ENCODE measurements at regions not wholly inside any gene's neighbourhood (a gene's known extent, or its start where the extent isn't known, plus 50 kb on each side); places are given as distances from the start of the nearest gene placed in this dataset.
"Not testable (repeated sequence)": the region's sequence is repeated elsewhere in the genome, so short reads cannot be mapped to it uniquely, and the experiment has no call there.

DNA sequence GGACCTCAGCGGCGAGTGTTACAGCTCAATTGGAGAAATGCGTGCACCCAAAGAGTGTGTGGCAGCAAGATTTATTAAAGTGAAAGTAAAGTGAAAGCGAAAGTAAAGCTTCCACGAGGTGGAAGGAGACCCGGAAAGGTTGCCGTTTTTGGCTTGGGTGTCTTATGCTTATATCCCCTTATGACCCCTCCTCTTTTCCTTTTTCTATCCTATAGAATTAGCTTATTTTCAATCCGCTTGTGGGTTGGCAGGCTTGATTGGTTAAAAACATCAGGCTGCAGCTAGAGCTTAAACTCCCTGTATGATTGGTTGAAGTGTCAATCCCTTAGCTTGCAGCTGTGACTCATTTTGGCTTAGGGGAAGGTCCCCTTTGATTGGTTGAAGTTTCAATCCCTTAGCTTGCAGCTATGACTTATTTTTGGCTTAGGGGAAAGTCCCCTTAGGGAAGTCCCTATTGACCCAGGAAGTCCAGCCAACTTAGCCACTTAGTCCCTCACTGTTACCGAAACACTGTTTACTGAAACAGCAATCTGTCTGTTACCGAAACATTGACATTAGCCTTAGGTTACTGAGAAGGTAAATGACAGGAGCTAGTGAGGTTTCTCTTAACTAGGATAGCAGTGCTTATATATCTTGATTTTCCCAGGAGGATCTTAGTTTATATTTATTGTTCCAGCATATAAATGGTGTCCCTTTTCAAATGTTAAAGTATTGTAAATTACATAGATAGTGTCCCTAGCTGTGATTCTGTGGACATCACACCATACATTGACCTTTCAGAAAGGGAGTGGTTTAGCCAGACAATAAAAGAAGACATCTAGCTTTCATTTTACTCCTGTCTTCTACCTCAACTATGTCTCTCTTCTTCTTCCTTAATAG is 575.8 kb downstream of the DACH1 start:
- peak overlapping the region in 1 of 2 donors; percentile 43 for H3K4me3 ChIP-seq (replicated peaks in 1 of 2; ENCODE audit: low read depth in 2 of 2, low read length in 2 of 2)
- DNase-seq (ENCODE audit: low read depth in 2 of 2): peak; percentile 3 to 81
- TF ChIP-seq, protein P1, sequence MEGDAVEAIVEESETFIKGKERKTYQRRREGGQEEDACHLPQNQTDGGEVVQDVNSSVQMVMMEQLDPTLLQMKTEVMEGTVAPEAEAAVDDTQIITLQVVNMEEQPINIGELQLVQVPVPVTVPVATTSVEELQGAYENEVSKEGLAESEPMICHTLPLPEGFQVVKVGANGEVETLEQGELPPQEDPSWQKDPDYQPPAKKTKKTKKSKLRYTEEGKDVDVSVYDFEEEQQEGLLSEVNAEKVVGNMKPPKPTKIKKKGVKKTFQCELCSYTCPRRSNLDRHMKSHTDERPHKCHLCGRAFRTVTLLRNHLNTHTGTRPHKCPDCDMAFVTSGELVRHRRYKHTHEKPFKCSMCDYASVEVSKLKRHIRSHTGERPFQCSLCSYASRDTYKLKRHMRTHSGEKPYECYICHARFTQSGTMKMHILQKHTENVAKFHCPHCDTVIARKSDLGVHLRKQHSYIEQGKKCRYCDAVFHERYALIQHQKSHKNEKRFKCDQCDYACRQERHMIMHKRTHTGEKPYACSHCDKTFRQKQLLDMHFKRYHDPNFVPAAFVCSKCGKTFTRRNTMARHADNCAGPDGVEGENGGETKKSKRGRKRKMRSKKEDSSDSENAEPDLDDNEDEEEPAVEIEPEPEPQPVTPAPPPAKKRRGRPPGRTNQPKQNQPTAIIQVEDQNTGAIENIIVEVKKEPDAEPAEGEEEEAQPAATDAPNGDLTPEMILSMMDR (IDR thresholded peaks at IDR 0.05; ENCODE audit: low read depth, low read length): no peak

DNA sequence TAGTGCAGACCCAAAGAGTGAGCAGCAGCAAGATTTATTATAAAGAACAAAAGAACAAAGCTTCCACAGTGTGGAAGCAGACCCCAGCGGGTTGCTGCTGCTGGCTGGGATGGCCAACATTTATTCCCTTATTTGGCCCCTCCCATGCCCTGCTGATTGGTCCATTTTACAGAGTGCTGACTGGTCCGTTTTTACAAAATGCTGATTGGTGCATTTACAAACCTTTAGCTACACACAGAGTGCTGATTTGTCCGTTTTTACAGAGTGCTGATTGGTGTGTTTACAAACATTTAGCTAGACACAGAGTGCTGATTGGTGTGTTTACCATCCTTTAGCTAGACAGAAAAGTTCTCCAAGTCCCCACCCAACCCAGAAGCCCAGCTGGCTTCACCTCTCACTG is 577.0 kb downstream of the DACH1 start:
- H3K4me3 ChIP-seq (replicated peaks in 1 of 2; ENCODE audit: low read depth in 2 of 2, low read length in 2 of 2); DNase-seq (ENCODE audit: low read depth in 2 of 2): not testable (repeated sequence)

DNA sequence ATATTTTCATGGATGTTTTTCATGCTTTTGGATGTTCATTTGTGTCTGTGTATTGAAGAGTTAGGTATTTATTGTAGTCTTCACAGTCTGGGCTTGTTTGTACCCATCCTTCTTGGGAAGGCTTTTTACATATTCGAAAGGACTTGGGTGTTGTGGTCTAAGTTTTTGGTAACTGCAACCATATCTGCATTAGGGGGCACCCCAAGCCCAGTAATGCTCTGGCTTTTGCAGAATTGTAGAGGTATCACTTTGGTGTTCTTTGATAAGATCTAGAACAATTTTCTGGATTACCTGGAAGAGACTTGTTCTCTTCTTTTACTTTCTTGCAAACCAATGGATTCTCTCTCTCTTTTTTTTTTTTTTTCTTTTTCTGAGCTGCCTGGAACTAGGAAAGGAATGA is 581.3 kb downstream of the DACH1 start:
- TF ChIP-seq, protein P1 (IDR thresholded peaks at IDR 0.05; ENCODE audit: low read depth, low read length): no peak
- DNase-seq (ENCODE audit: low read depth in 2 of 2): peak in 1 of 2 donors; percentile 7
- no peak overlapping the region for H3K4me3 ChIP-seq (replicated peaks in 1 of 2; ENCODE audit: low read depth in 2 of 2, low read length in 2 of 2)

DNA sequence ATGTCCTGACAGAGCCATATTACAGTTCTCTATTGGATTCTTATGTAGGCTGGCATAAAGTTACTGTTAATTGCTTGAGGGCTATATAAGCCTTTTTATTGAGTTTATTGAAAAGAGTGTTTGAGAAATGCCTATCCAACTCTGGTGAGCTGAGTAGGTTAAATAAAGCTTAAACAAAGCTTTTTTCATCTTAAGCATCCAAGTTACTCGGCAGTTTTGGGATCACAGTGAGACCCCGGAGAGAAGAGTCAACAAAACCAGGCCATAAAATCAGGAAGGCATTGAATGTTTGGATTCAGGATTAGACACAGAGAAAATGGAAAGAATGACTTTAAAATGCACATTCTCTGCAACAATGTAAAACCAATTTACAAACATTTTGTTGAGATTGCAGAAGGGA is 588.5 kb downstream of the DACH1 start:
- H3K4me3 ChIP-seq (replicated peaks in 1 of 2; ENCODE audit: low read depth in 2 of 2, low read length in 2 of 2): no peak overlapping the region
- TF ChIP-seq, protein P1 (IDR thresholded peaks at IDR 0.05; ENCODE audit: low read depth, low read length): no peak

DNA sequence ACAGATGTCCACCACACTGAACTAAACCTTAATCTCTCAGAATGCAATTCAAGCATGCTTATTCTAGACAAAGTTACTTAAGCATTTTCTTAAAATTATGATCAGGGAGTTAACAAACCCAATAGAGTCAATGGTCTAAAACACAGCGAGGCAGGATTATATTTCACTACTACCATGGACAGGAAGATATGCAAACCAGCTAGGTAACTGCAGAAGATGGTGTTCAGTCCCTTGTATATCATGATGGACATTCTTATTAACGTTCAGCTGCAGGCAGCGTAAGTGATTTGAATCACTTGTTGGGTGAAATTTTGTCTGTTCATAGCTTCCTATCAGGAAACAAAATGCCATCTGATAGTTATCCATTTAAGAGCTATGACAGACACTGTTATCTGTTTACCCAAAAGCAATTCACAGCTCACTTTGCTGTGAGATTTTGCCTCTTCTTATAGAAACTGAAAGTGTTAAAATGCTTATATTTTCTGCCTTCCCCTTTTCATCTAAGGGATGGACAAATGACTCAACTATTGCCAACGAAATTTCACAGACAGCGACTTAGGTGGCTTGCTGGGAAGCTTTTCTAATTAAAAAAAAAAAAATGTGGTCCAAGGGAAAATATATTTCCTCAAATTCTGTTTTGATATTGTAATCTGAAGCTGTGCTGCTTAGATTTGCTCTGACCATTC is 591.9 kb downstream of the DACH1 start:
- TF ChIP-seq, protein P1 (IDR thresholded peaks at IDR 0.05; ENCODE audit: low read depth, low read length): no peak
- no peak overlapping the region for H3K4me3 ChIP-seq (replicated peaks in 1 of 2; ENCODE audit: low read depth in 2 of 2, low read length in 2 of 2)
- no peak for DNase-seq (ENCODE audit: low read depth in 2 of 2)

More for the DNA sequence above, 588.5 kb downstream of the DACH1 start:
- no peak for DNase-seq (ENCODE audit: low read depth in 2 of 2)

DNA sequence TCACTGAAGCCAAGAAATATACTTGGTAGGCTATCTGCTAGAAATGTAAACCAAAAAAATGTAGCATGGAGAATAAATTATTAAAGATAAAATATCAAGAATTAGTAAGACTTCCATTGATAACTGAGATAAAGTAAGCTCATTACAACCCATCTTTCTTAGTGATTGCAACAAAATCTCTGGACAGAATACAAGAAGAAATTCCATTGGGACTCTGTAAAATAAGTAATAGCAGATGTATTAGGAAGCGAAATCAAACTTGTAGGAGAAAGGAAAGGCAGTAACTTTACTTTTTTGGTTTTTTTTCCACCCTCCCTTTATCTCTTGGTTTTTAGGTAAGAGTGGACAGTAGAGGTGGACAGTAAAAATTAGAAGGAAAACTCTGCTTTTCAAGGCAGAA is 605.7 kb downstream of the DACH1 start:
- TF ChIP-seq, protein P1 (IDR thresholded peaks at IDR 0.05; ENCODE audit: low read depth, low read length): no peak
- H3K4me3 ChIP-seq (replicated peaks in 1 of 2; ENCODE audit: low read depth in 2 of 2, low read length in 2 of 2): no peak overlapping the region
- DNase-seq (ENCODE audit: low read depth in 2 of 2): no peak

DNA sequence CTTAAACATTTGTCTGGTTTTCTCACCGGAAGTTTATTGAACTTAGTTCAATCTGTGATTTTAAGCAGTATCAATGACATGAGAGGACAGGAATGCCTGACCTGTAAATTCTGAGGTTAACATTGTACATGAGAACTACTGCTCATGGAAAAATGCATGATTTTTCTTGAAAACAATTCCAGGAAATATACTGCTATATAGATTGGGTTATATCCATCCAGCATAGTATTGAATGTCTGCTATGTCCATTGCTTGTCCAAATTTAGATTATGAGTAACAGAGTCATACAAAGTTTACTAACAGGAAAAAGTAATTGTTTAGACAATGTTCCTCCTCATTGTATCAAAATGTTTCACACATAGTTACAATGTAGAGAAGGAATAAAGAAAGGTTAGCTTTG is 606.8 kb downstream of the DACH1 start:
- TF ChIP-seq, protein P1 (IDR thresholded peaks at IDR 0.05; ENCODE audit: low read depth, low read length): no peak
- H3K4me3 ChIP-seq (replicated peaks in 1 of 2; ENCODE audit: low read depth in 2 of 2, low read length in 2 of 2): no peak overlapping the region
- peak in 1 of 2 donors; percentile 14 for DNase-seq (ENCODE audit: low read depth in 2 of 2)
